ENCODE measurements at regions not wholly inside any gene's neighbourhood (a gene's known extent, or its start where the extent isn't known, plus 50 kb on each side); places are given as distances from the start of the nearest gene placed in this dataset.

GRCh38 chr14:58784931-58785330, 147.2 kb downstream of the DACT1 start:
- TF ChIP-seq ISL1 (CRISPR knock-in tag; IDR thresholded peaks at IDR 0.05) (no peak), PPARA (CRISPR knock-in tag; IDR thresholded peaks at IDR 0.05; ENCODE audit: borderline replicate concordance) (no peak), TSHZ2 (CRISPR knock-in tag; IDR thresholded peaks at IDR 0.05) (no peak), ZNF8 (CRISPR knock-in tag; IDR thresholded peaks at IDR 0.05) (no peak), TOX (CRISPR knock-in tag; IDR thresholded peaks at IDR 0.05; ENCODE audit: borderline replicate concordance) (no peak), TCF4 (CRISPR knock-in tag; IDR thresholded peaks at IDR 0.05; ENCODE audit: borderline replicate concordance) (no peak), CSDC2 (CRISPR knock-in tag; IDR thresholded peaks at IDR 0.05) (no peak)
